NCI-H2227 (cell line): ENCODE measurements at regions not wholly inside any gene's neighbourhood (a gene's known extent, or its start where the extent isn't known, plus 50 kb on each side); places are given as distances from the start of the nearest gene placed in this dataset.
"Not testable (repeated sequence)": the region's sequence is repeated elsewhere in the genome, so short reads cannot be mapped to it uniquely, and the experiment has no call there.

Experiments used
- DNase-seq: peaks from one replicate; lab custom pipeline; 2025; ENCODE audit not compliant: unreplicated experiment; lab: John Stamatoyannopoulos, UW

- DNase-seq = no peak
Observed at GRCh38 chr6:115131709-115132490, 789.1 kb upstream of the HS3ST5 start.

GRCh38 chr6:115121513-115121912 is 778.7 kb upstream of the HS3ST5 start:
- DNase-seq = not testable (repeated sequence)

GRCh38 chr6:115120391-115120790 is 777.6 kb upstream of the HS3ST5 start:
- DNase-seq = peak; percentile 15

GRCh38 chr6:115091461-115091860 is 748.6 kb upstream of the HS3ST5 start:
- no peak for DNase-seq

GRCh38 chr6:115078555-115078954 is 735.7 kb upstream of the HS3ST5 start:
- DNase-seq = no peak

- DNase-seq = no peak
Observed at GRCh38 chr6:115071962-115072361, 729.1 kb upstream of the HS3ST5 start.

GRCh38 chr6:115067690-115068447 is 725.0 kb upstream of the HS3ST5 start:
- no peak for DNase-seq

- no peak for DNase-seq
Observed at GRCh38 chr6:115064680-115065079, 721.9 kb upstream of the HS3ST5 start.

GRCh38 chr6:115060581-115060980 is 717.8 kb upstream of the HS3ST5 start:
- no peak for DNase-seq

GRCh38 chr6:115058414-115059211 is 715.8 kb upstream of the HS3ST5 start:
- no peak for DNase-seq

- DNase-seq = no peak
Observed at GRCh38 chr6:115055579-115055978, 712.8 kb upstream of the HS3ST5 start.

GRCh38 chr6:115054242-115054641 is 711.4 kb upstream of the HS3ST5 start:
- DNase-seq = not testable (repeated sequence)

GRCh38 chr6:115053169-115053860 is 710.5 kb upstream of the HS3ST5 start:
- DNase-seq = no peak

- DNase-seq = no peak
Observed at GRCh38 chr6:115016593-115016992, 673.8 kb upstream of the HS3ST5 start.

- DNase-seq = no peak
Observed at GRCh38 chr6:115004982-115005381, 662.2 kb upstream of the HS3ST5 start.

GRCh38 chr6:115004204-115004603 is 661.4 kb upstream of the HS3ST5 start:
- DNase-seq = no peak

- no peak for DNase-seq
Observed at GRCh38 chr6:115001731-115002350, 659.0 kb upstream of the HS3ST5 start.

GRCh38 chr6:115000736-115001135 is 657.9 kb upstream of the HS3ST5 start:
- no peak for DNase-seq

GRCh38 chr6:114998492-114998891 is 655.7 kb upstream of the HS3ST5 start:
- DNase-seq = no peak

- DNase-seq = peak; percentile 2
Observed at GRCh38 chr6:114997813-114998292, 655.0 kb upstream of the HS3ST5 start.
